ENCODE measurements at regions not wholly inside any gene's neighbourhood (a gene's known extent, or its start where the extent isn't known, plus 50 kb on each side); places are given as distances from the start of the nearest gene placed in this dataset.

- H3K79me2 ChIP-seq (ENCODE audit: insufficient read depth, low read length): no peaks in the 10 kb centered on the region
- H3K4me1 ChIP-seq (ENCODE audit: insufficient read depth, low read length, severe bottlenecking): no peaks in the 10 kb centered on the region
- H3K9me3 ChIP-seq (ENCODE audit: low read length): no peaks in the 10 kb centered on the region
- no peak overlapping the region for H3K4me3 ChIP-seq (ENCODE audit: low read depth, low read length, poor library complexity, severe bottlenecking)
- no peak overlapping the region for H3K27ac ChIP-seq (ENCODE audit: low read depth, low read length, poor library complexity, severe bottlenecking)
- no peak overlapping the region for H2AFZ ChIP-seq (ENCODE audit: low read length)
- H3K4me2 ChIP-seq (ENCODE audit: low read length): no peak overlapping the region
- no peaks in the 10 kb centered on the region for H3K36me3 ChIP-seq (ENCODE audit: insufficient read depth, low read length)
- H3F3A ChIP-seq (ENCODE audit: insufficient read depth, low read length): no peaks in the 10 kb centered on the region
- H3K27me3 ChIP-seq (ENCODE audit: insufficient read depth, low read length): no peaks in the 10 kb centered on the region
- H3K9ac ChIP-seq (ENCODE audit: low read length): no peak overlapping the region
- H3K9me2 ChIP-seq (ENCODE audit: low read depth, low read length): no peaks in the 10 kb centered on the region
- no peaks in the 10 kb centered on the region for H4K20me1 ChIP-seq (ENCODE audit: insufficient read depth, low read length)
- TF ChIP-seq EZH2 (IDR thresholded peaks at IDR 0.05; ENCODE audit: borderline replicate concordance, low read length): no peak
- TF ChIP-seq, protein P1, sequence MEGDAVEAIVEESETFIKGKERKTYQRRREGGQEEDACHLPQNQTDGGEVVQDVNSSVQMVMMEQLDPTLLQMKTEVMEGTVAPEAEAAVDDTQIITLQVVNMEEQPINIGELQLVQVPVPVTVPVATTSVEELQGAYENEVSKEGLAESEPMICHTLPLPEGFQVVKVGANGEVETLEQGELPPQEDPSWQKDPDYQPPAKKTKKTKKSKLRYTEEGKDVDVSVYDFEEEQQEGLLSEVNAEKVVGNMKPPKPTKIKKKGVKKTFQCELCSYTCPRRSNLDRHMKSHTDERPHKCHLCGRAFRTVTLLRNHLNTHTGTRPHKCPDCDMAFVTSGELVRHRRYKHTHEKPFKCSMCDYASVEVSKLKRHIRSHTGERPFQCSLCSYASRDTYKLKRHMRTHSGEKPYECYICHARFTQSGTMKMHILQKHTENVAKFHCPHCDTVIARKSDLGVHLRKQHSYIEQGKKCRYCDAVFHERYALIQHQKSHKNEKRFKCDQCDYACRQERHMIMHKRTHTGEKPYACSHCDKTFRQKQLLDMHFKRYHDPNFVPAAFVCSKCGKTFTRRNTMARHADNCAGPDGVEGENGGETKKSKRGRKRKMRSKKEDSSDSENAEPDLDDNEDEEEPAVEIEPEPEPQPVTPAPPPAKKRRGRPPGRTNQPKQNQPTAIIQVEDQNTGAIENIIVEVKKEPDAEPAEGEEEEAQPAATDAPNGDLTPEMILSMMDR (IDR thresholded peaks at IDR 0.05; ENCODE audit: low read length): no peak
Observed at GRCh38 chr18:56107821-56108477, 520.0 kb upstream of the TCF4 start.

GRCh38 chr18:56100090-56100722 lies 512.2 kb upstream of the TCF4 start:
- Histone ChIP-seq H3K36me3 (ENCODE audit: insufficient read depth, low read length) (no peaks in the 10 kb centered on the region), H3F3A (ENCODE audit: insufficient read depth, low read length) (no peaks in the 10 kb centered on the region), H3K9me3 (ENCODE audit: low read length) (no peaks in the 10 kb centered on the region), H3K9me2 (ENCODE audit: low read depth, low read length) (no peaks in the 10 kb centered on the region), H3K79me2 (ENCODE audit: insufficient read depth, low read length) (no peaks in the 10 kb centered on the region), H3K4me1 (ENCODE audit: insufficient read depth, low read length, severe bottlenecking) (no peaks in the 10 kb centered on the region), H3K4me3 (ENCODE audit: low read depth, low read length, poor library complexity, severe bottlenecking) (no peak overlapping the region), H3K27me3 (ENCODE audit: insufficient read depth, low read length) (no peaks in the 10 kb centered on the region), H3K4me2 (ENCODE audit: low read length) (no peak overlapping the region), H3K9ac (ENCODE audit: low read length) (no peak overlapping the region), H2AFZ (ENCODE audit: low read length) (no peak overlapping the region), H3K27ac (ENCODE audit: low read depth, low read length, poor library complexity, severe bottlenecking) (no peak overlapping the region), H4K20me1 (ENCODE audit: insufficient read depth, low read length) (no peaks in the 10 kb centered on the region)
- TF ChIP-seq, protein P1 (IDR thresholded peaks at IDR 0.05; ENCODE audit: low read length): no peak
- TF ChIP-seq EZH2 (IDR thresholded peaks at IDR 0.05; ENCODE audit: borderline replicate concordance, low read length): no peak

DNA sequence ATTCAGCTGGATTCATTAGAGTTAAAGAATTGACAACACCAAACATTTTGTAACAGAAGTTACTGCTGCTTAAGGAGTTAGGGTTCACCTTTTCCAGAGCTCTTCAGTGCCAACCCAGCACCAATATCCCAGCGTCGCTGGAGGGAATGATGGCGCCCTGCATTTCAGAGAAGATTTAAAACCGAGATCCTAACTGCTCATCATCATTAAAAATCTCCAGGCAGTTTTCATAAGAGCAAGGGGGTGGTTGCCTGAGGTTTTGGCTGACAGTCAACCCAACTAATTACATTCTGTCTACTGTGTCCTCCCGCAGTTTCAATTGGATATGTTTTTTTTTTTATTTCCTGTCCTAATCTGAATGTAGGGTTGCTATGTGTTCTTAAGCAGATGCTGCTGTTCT lies 509.6 kb upstream of the TCF4 start:
- no peak overlapping the region for H3K4me2 ChIP-seq (ENCODE audit: low read length)
- no peaks in the 10 kb centered on the region for H3F3A ChIP-seq (ENCODE audit: insufficient read depth, low read length)
- no peaks in the 10 kb centered on the region for H3K9me3 ChIP-seq (ENCODE audit: low read length)
- TF ChIP-seq, protein P1 (IDR thresholded peaks at IDR 0.05; ENCODE audit: low read length): no peak
- no peak for TF ChIP-seq EZH2 (IDR thresholded peaks at IDR 0.05; ENCODE audit: borderline replicate concordance, low read length)
- no peaks in the 10 kb centered on the region for H3K4me1 ChIP-seq (ENCODE audit: insufficient read depth, low read length, severe bottlenecking)
- no peaks in the 10 kb centered on the region for H3K36me3 ChIP-seq (ENCODE audit: insufficient read depth, low read length)
- no peaks in the 10 kb centered on the region for H3K9me2 ChIP-seq (ENCODE audit: low read depth, low read length)
- no peaks in the 10 kb centered on the region for H4K20me1 ChIP-seq (ENCODE audit: insufficient read depth, low read length)
- H3K79me2 ChIP-seq (ENCODE audit: insufficient read depth, low read length): no peaks in the 10 kb centered on the region
- H2AFZ ChIP-seq (ENCODE audit: low read length): no peak overlapping the region
- no peaks in the 10 kb centered on the region for H3K27me3 ChIP-seq (ENCODE audit: insufficient read depth, low read length)
- H3K27ac ChIP-seq (ENCODE audit: low read depth, low read length, poor library complexity, severe bottlenecking): no peak overlapping the region
- no peak overlapping the region for H3K9ac ChIP-seq (ENCODE audit: low read length)
- no peak overlapping the region for H3K4me3 ChIP-seq (ENCODE audit: low read depth, low read length, poor library complexity, severe bottlenecking)

Data from OCI-LY1 (cell line).